ENCODE measurements at regions not wholly inside any gene's neighbourhood (a gene's known extent, or its start where the extent isn't known, plus 50 kb on each side); places are given as distances from the start of the nearest gene placed in this dataset.

DNA sequence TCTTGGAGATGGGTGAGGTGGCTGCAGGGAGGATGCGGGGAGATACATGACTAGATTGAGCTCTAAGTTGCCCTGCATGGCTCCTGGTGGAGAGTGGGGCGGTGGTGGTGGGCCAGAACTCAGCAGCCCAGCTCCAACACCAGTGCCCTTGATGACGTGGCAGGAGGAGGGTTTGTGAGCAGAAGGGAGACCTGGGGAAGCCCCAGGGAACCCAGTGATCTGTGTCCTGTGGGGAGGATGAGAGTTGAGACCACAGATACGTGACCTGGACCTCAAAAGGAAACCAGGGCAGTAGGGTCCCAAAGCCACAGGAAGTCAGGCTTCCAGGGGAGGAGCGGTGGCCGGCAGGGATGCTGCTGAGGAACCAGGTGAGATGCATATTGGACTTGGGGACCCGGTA lies 989.1 kb upstream of the TMEM132C start:
- Histone ChIP-seq H3K9me3 (no peaks in the 10 kb centered on the region), H3K36me3 (no peaks in the 10 kb centered on the region), H3K27ac (no peak overlapping the region), H3K4me3 (no peak overlapping the region), H3K27me3 (peaks cover 0 to 6% (median 0%) of the 10 kb centered on the region in 3 donors), H3K4me1 (no peaks in the 10 kb centered on the region)
- TF ChIP-seq POLR2A (IDR thresholded peaks at IDR 0.05): no peak
- TF ChIP-seq, protein P1, sequence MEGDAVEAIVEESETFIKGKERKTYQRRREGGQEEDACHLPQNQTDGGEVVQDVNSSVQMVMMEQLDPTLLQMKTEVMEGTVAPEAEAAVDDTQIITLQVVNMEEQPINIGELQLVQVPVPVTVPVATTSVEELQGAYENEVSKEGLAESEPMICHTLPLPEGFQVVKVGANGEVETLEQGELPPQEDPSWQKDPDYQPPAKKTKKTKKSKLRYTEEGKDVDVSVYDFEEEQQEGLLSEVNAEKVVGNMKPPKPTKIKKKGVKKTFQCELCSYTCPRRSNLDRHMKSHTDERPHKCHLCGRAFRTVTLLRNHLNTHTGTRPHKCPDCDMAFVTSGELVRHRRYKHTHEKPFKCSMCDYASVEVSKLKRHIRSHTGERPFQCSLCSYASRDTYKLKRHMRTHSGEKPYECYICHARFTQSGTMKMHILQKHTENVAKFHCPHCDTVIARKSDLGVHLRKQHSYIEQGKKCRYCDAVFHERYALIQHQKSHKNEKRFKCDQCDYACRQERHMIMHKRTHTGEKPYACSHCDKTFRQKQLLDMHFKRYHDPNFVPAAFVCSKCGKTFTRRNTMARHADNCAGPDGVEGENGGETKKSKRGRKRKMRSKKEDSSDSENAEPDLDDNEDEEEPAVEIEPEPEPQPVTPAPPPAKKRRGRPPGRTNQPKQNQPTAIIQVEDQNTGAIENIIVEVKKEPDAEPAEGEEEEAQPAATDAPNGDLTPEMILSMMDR (IDR thresholded peaks at IDR 0.05 in 4 of 5, conservative IDR thresholded peaks at IDR 0.05 in 1 of 5): no peak
- ATAC-seq: no peak
- in situ Hi-C loops (cut with MboI; ENCODE audit: low sequenced_read_pairs in 4 of 4): loop anchor here in 1 of 4 donors (25.0 kb wide), 1 partner anchor 166 kb away; no protein-coding TSS in a partner anchor
- no peak for DNase-seq
- intact Hi-C loops (cut with DNase I; ENCODE audit: low total_unique reads): no loop called here

DNA sequence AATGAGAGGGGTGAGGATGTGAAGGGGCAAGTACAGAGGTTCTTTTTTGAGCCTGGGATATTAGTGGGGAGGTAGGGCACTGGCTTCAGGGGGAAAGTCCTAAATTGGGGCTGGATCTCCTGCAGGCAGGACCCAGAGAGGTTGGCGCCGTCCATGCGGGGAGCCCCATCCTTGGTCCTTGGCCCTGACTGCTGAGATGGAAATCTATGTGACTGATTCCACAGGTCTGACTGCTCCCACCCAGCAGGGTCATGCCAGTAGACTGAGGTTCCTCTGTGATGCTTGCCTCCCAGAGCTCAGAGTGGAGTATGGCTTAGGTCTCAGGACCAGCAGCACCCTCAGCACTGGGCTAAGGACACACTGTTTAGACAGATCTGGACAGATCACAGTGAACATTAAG lies 988.6 kb upstream of the TMEM132C start:
- Histone ChIP-seq H3K9me3 (no peaks in the 10 kb centered on the region), H3K27me3 (peaks cover 0 to 6% (median 0%) of the 10 kb centered on the region in 3 donors), H3K4me3 (no peak overlapping the region), H3K36me3 (no peaks in the 10 kb centered on the region), H3K4me1 (no peaks in the 10 kb centered on the region), H3K27ac (no peak overlapping the region)
- no peak for TF ChIP-seq POLR2A (IDR thresholded peaks at IDR 0.05)
- TF ChIP-seq, protein P1 (IDR thresholded peaks at IDR 0.05 in 4 of 5, conservative IDR thresholded peaks at IDR 0.05 in 1 of 5): no peak
- no peak for DNase-seq
- ATAC-seq: no peak
- intact Hi-C loops (cut with DNase I; ENCODE audit: low total_unique reads): no loop called here
- in situ Hi-C loops (cut with MboI; ENCODE audit: low sequenced_read_pairs in 4 of 4): loop anchor here in 1 of 4 donors (25.0 kb wide), 1 partner anchor 166 kb away; no protein-coding TSS in a partner anchor

DNA sequence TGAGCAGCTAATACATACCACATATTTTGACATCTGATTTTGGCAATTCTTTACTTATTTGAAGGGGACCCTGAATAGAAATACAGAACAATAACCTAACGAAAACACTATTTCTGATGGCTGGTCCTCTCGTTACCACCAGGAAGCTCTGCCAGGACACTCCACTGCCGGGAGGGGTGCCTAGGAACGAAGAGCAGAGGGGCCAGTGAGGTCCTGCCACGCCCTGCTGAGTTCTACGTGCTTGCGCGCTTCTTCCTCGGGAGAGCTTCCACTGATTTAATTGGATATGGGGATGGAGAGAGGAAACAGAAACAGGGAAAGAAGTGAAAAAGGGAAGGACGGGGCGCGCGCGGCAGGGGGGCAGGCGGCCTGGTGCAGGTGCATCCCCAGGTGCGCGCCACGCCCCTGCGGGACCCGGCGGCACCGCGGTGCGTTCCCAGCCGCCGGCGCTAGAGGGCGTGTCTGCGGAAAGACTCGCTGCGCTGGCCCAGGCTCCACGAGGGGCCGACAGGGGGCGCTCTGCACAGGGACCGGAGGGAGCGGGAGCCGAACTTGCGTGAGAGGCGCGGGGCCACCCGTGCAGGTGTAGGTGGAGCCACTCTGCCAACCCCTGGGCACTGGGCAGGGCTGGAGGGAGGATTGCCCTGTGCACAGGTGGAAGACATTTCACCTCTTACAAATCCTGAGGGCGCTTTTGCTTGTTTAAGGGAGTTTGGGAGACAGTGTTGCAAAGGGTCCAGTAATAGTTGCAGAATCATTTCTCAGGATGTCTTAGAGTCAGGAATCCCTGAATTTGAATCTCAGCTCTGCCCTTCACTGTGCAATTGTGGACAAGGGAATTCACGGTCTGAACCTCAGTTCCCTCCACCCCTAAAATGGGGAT lies 986.3 kb upstream of the TMEM132C start:
- no peaks in the 10 kb centered on the region for H3K4me1 ChIP-seq
- H3K36me3 ChIP-seq: no peaks in the 10 kb centered on the region
- DNase-seq: no peak
- H3K27ac ChIP-seq: no peak overlapping the region
- H3K27me3 ChIP-seq: peaks cover 0 to 6% (median 0%) of the 10 kb centered on the region in 3 donors
- no peak for ATAC-seq
- H3K9me3 ChIP-seq: no peaks in the 10 kb centered on the region
- intact Hi-C loops (cut with DNase I; ENCODE audit: low total_unique reads) (no loop called here), in situ Hi-C loops (cut with MboI; ENCODE audit: low sequenced_read_pairs in 4 of 4) (loop anchor here in 1 of 4 donors (25.0 kb wide), 1 partner anchor 168 kb away; no protein-coding TSS in a partner anchor)
- H3K4me3 ChIP-seq: no peak overlapping the region
- TF ChIP-seq POLR2A (IDR thresholded peaks at IDR 0.05): no peak
- TF ChIP-seq, protein P1 (IDR thresholded peaks at IDR 0.05 in 4 of 5, conservative IDR thresholded peaks at IDR 0.05 in 1 of 5): peak; percentile 13 to 55 (median 42)

DNA sequence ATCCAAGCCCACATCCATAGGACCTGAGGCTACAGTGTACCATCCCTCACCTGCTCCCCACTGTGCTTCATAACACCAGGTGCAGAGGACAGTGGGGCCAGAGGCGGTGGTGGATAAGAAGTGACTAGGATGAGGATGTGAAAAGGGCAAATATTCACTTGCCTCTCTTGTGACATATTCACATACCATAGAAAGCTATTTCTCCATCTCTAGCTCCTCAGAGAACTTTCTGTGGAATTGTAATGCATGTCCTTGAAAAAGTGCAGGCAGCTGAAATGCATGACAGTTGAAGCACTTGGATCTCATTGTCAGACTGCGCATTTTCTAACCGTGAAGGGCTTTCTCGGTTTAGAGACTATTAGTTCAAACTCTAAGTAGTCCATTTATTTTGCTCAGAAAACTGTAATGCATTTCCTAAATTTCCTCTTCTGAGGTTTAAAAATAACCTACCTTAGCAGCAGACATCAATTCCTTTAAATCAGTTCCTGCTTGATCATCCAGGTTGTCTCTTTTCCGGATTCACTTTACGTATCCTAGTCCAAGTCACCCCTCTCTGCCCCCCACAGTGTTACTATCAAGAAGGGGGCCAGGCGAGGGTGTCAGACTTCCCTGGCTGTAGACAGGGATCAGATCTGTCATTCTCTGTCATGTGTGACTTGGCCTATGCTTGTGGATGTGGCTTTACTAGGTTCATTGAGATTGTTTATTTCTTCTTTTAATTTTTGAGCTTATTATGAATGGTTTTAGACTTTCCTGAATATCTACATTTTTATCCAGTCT lies 984.0 kb upstream of the TMEM132C start:
- Histone ChIP-seq H3K4me3 (no peak overlapping the region), H3K4me1 (no peaks in the 10 kb centered on the region), H3K27me3 (peaks cover 0 to 6% (median 0%) of the 10 kb centered on the region in 3 donors), H3K9me3 (no peaks in the 10 kb centered on the region), H3K27ac (no peak overlapping the region), H3K36me3 (no peaks in the 10 kb centered on the region)
- no peak for DNase-seq
- TF ChIP-seq, protein P1 (IDR thresholded peaks at IDR 0.05 in 4 of 5, conservative IDR thresholded peaks at IDR 0.05 in 1 of 5): no peak
- no peak for TF ChIP-seq POLR2A (IDR thresholded peaks at IDR 0.05)
- in situ Hi-C loops (cut with MboI; ENCODE audit: low sequenced_read_pairs in 4 of 4): loop anchor here in 1 of 4 donors (25.0 kb wide), 1 partner anchor 171 kb away; no protein-coding TSS in a partner anchor
- ATAC-seq: no peak
- intact Hi-C loops (cut with DNase I; ENCODE audit: low total_unique reads): no loop called here

Data from gastrocnemius medialis (tissue), 4 donors.